WI38 (cell line): ENCODE measurements at regions not wholly inside any gene's neighbourhood (a gene's known extent, or its start where the extent isn't known, plus 50 kb on each side); places are given as distances from the start of the nearest gene placed in this dataset.

ENCODE experiments used
- H3K4me3 ChIP-seq: 2 replicates; pipeline ENCODE4 v1.5.1; 2011; ENCODE audit warnings: low read depth, mild to moderate bottlenecking, control low read depth, low read length
- CTCF ChIP-seq: IDR thresholded peaks from 2 replicates; pipeline ENCODE4 v1.5.1; 2012; ENCODE audit warnings: low read depth, mild to moderate bottlenecking, control low read depth, low read length

- no peak overlapping the region for H3K4me3 ChIP-seq
- no peak for TF ChIP-seq CTCF
Measured at GRCh38 chr2:234608946-234609345, 112.1 kb upstream of the ARL4C start.

GRCh38 chr2:234607691-234608090, 110.8 kb upstream of the ARL4C start:
- H3K4me3 ChIP-seq: no peak overlapping the region
- no peak for TF ChIP-seq CTCF

- H3K4me3 ChIP-seq: no peak overlapping the region
- no peak for TF ChIP-seq CTCF
Measured at GRCh38 chr2:234606896-234607295, 110.0 kb upstream of the ARL4C start.

- no peak for TF ChIP-seq CTCF
- no peak overlapping the region for H3K4me3 ChIP-seq
Measured at GRCh38 chr2:234603619-234604018, 106.7 kb upstream of the ARL4C start.

- TF ChIP-seq CTCF: no peak
- no peak overlapping the region for H3K4me3 ChIP-seq
Measured at GRCh38 chr2:234601213-234601612, 104.3 kb upstream of the ARL4C start.

GRCh38 chr2:234597576-234597861, 100.6 kb upstream of the ARL4C start:
- TF ChIP-seq CTCF: no peak
- H3K4me3 ChIP-seq: no peak overlapping the region

GRCh38 chr2:234596696-234597575, 100.1 kb upstream of the ARL4C start:
- no peak overlapping the region for H3K4me3 ChIP-seq
- no peak for TF ChIP-seq CTCF
